Trophoblast cell (in vitro differentiated cells and primary cell): ENCODE measurements at regions not wholly inside any gene's neighbourhood (a gene's known extent, or its start where the extent isn't known, plus 50 kb on each side); places are given as distances from the start of the nearest gene placed in this dataset.

Experiments used
- DNase-seq, 2 donors: peaks; one replicate each; pipeline ENCODE4 v3.0.0-alpha.2; 2016
- H2AFZ ChIP-seq: 2 replicates; pipeline ENCODE4 v1.6.1; 2013; ENCODE audit warnings: low read length, moderate library complexity, mild to moderate bottlenecking; ENCODE audit not compliant: insufficient read depth, poor library complexity
- H2AK5ac ChIP-seq: 2 replicates; pipeline ENCODE4 v1.6.1; 2013; ENCODE audit warnings: mild to moderate bottlenecking, low read length
- H2BK120ac ChIP-seq: 2 replicates; pipeline ENCODE4 v1.6.1; 2013; ENCODE audit warnings: low read length, mild to moderate bottlenecking, moderate library complexity; ENCODE audit not compliant: insufficient read depth, poor library complexity
- H2BK12ac ChIP-seq: 2 replicates; pipeline ENCODE4 v1.6.1; 2013; ENCODE audit warnings: mild to moderate bottlenecking, low read length, moderate library complexity
- H2BK5ac ChIP-seq: 2 replicates; pipeline ENCODE4 v1.6.1; 2013; ENCODE audit warnings: low read length, low read depth, moderate library complexity, mild to moderate bottlenecking; ENCODE audit not compliant: poor library complexity
- H3K14ac ChIP-seq: 2 replicates; pipeline ENCODE4 v1.6.1; 2013; ENCODE audit warnings: mild to moderate bottlenecking, low read length
- H3K18ac ChIP-seq: 2 replicates; pipeline ENCODE4 v1.6.1; 2013; ENCODE audit warnings: mild to moderate bottlenecking, low read length
- H3K23ac ChIP-seq: 2 replicates; pipeline ENCODE4 v1.6.1; 2013; ENCODE audit warnings: low read length
- H3K27ac ChIP-seq: 2 replicates; pipeline ENCODE4 v1.5.1; 2013; ENCODE audit warnings: low read depth, mild to moderate bottlenecking, inconsistent platforms, low read length, moderate library complexity
- H3K27me3 ChIP-seq: 2 replicates; pipeline ENCODE4 v1.6.1; 2013; ENCODE audit warnings: inconsistent platforms, mild to moderate bottlenecking, low read length, moderate library complexity; ENCODE audit not compliant: insufficient read depth
- H3K36me3 ChIP-seq, 2 experiments: 1 replicate in 1 of 2; 2 replicates in 1 of 2; pipeline ENCODE4 v1.6.1; 2013; ENCODE audit warnings: low read length in 2 of 2, mild to moderate bottlenecking in 2 of 2, moderate library complexity in 1 of 2; ENCODE audit not compliant: insufficient read depth in 2 of 2, control insufficient read depth in 1 of 2
- H3K4ac ChIP-seq: 2 replicates; pipeline ENCODE4 v1.6.1; 2013; ENCODE audit warnings: low read depth, mild to moderate bottlenecking, low read length, moderate library complexity
- H3K4me1 ChIP-seq, 2 experiments: 1 replicate in 1 of 2; 2 replicates in 1 of 2; pipeline ENCODE4 v1.6.1; 2013; ENCODE audit warnings: low read length in 2 of 2, mild to moderate bottlenecking in 2 of 2, moderate library complexity in 1 of 2; ENCODE audit not compliant: insufficient read depth in 2 of 2, control insufficient read depth in 1 of 2
- H3K4me2 ChIP-seq: 2 replicates; pipeline ENCODE4 v1.6.1; 2013; ENCODE audit warnings: inconsistent platforms, mild to moderate bottlenecking, low read length, moderate library complexity
- H3K4me3 ChIP-seq: 2 replicates; pipeline ENCODE4 v1.5.1; 2013; ENCODE audit warnings: mild to moderate bottlenecking, low read depth, low read length, inconsistent platforms
- H3K79me1 ChIP-seq: one replicate; pipeline ENCODE4 v1.6.1; 2013; ENCODE audit warnings: low read length
- H3K79me2 ChIP-seq: 2 replicates; pipeline ENCODE4 v1.6.1; 2013; ENCODE audit warnings: low read length, mild to moderate bottlenecking; ENCODE audit not compliant: control insufficient read depth, insufficient read depth, poor library complexity
- H3K9ac ChIP-seq: 2 replicates; pipeline ENCODE4 v1.6.1; 2013; ENCODE audit warnings: mild to moderate bottlenecking, low read length
- H3K9me3 ChIP-seq: 2 replicates; pipeline ENCODE4 v1.6.1; 2013; ENCODE audit warnings: low read depth, mild to moderate bottlenecking, control low read depth, inconsistent platforms, low read length; ENCODE audit not compliant: insufficient read depth
- H4K12ac ChIP-seq: 2 replicates; pipeline ENCODE4 v1.6.1; 2013; ENCODE audit warnings: low read depth, mild to moderate bottlenecking, low read length, moderate library complexity
- H4K8ac ChIP-seq: 2 replicates; pipeline ENCODE4 v1.6.1; 2013; ENCODE audit warnings: low read depth, mild to moderate bottlenecking, low read length, moderate library complexity
- H4K91ac ChIP-seq: one replicate; pipeline ENCODE4 v1.6.1; 2013; ENCODE audit warnings: low read depth, mild to moderate bottlenecking, low read length, moderate library complexity
- WGBS: extraction: QIAGEN DNeasy Blood & Tissue Kit; methylation state at CpG from one replicate; pipeline ENCODE4 v1.1.7; 2013; ENCODE audit warnings: missing lambda C conversion rate; ENCODE audit not compliant: insufficient read length, insufficient coverage; ENCODE audit errors: extremely low coverage; 5-methylcytosine and 5-hydroxymethylcytosine counted together

DNA sequence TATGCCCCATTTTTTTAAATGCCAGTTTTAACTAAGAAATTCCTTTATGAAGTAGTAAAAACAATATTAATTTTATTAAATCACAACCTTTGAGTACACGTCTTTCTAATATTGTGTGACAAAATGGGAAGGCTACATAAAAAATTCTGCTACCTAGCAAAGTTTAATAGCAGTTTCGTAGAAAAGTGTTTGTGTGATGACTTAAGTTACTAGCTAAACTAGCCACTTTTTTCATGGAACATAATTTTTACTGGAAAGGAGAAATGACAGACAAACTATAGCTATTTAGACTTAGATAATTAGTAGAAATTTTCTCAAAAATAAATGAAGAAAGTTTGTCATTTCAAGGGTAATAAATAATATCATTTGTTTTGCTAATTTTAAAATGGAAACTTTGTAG is 153.1 kb downstream of the GPAM start:
- Histone ChIP-seq H2BK12ac (no peak overlapping the region), H4K91ac (no peak overlapping the region), H4K12ac (no peak overlapping the region), H4K8ac (no peak overlapping the region), H3K14ac (no peak overlapping the region), H3K27ac (no peak overlapping the region), H3K4me1 (no peaks in the 10 kb centered on the region), H3K9ac (no peak overlapping the region), H3K9me3 (peaks cover 2% of the 10 kb centered on the region), H3K27me3 (no peaks in the 10 kb centered on the region), H3K23ac (no peak overlapping the region), H2AK5ac (no peak overlapping the region), H3K4me3 (no peak overlapping the region), H3K4ac (no peak overlapping the region), H2BK5ac (no peak overlapping the region), H3K4me2 (no peak overlapping the region), H3K18ac (no peak overlapping the region), H2BK120ac (no peak overlapping the region), H3K79me1 (no peaks in the 10 kb centered on the region), H3K36me3 (no peaks in the 10 kb centered on the region), H3K79me2 (no peaks in the 10 kb centered on the region), H2AFZ (no peak overlapping the region)
- no CpG with 5 or more reads among the region's 2 CpGs for WGBS
- DNase-seq, result no peak

DNA sequence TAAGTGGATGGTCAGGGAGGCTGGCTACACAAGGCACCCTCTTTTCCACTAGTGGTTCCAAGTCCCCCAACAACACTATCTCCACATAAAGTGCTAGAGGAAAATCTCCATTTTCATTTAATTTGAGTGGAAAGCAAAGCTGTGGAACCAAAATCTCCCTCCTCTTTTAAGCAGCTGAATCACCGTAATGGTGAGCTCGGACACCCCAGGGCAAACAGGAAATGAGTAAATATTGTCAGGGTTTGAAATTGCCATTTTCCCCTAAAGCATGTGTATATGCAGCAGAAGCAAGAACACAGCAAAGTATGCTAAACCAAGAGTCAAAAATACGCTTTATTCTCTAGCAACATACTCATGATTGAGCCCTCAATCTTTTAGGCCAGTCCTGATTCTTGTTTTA is 143.7 kb downstream of the GPAM start:
- no peak overlapping the region for H4K12ac ChIP-seq
- no peaks in the 10 kb centered on the region for H3K79me1 ChIP-seq
- H2AFZ ChIP-seq, result no peak overlapping the region
- H3K14ac ChIP-seq, result no peak overlapping the region
- H3K27me3 ChIP-seq, result no peaks in the 10 kb centered on the region
- no peak overlapping the region for H2BK120ac ChIP-seq
- H2AK5ac ChIP-seq, result no peak overlapping the region
- no peak overlapping the region for H3K18ac ChIP-seq
- H3K4me1 ChIP-seq, result no peaks in the 10 kb centered on the region
- no peak overlapping the region for H2BK5ac ChIP-seq
- H3K9ac ChIP-seq, result no peak overlapping the region
- no peaks in the 10 kb centered on the region for H3K36me3 ChIP-seq
- WGBS, result no CpG with 5 or more reads among the region's 3 CpGs
- H3K79me2 ChIP-seq, result no peaks in the 10 kb centered on the region
- no peak overlapping the region for H3K4me3 ChIP-seq
- DNase-seq, result no peak
- no peak overlapping the region for H4K8ac ChIP-seq
- H3K4ac ChIP-seq, result no peak overlapping the region
- H4K91ac ChIP-seq, result no peak overlapping the region
- no peak overlapping the region for H3K23ac ChIP-seq
- H3K9me3 ChIP-seq, result peaks cover 4% of the 10 kb centered on the region
- H3K27ac ChIP-seq, result no peak overlapping the region
- no peak overlapping the region for H3K4me2 ChIP-seq
- H2BK12ac ChIP-seq, result no peak overlapping the region

DNA sequence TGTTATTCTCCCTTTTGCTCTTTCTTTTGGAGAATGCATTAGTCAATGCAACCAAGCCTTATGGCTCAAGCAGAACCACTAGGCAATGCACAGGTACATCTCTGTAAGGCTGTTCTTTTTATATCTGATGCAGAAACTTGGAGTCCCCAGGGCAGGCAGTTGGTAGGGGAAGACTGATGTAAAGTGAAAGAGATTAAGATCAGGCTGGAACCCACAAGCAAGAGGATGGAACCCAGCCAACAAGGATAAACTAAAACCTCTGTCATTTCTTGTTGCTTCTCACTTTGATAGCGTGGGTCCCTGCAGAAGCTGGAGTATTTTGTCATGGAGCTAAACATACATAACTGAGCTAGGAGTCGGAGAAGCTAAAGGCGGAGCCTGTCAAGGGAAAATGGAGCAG is 142.9 kb downstream of the GPAM start:
- WGBS, result no CpG with 5 or more reads among the region's 3 CpGs
- Histone ChIP-seq H3K27me3 (no peaks in the 10 kb centered on the region), H3K79me1 (no peaks in the 10 kb centered on the region), H3K9me3 (peaks cover 2% of the 10 kb centered on the region), H3K4me1 (no peaks in the 10 kb centered on the region), H2BK12ac (no peak overlapping the region), H3K4ac (no peak overlapping the region), H3K23ac (no peak overlapping the region), H3K9ac (no peak overlapping the region), H3K18ac (no peak overlapping the region), H4K91ac (no peak overlapping the region), H3K36me3 (no peaks in the 10 kb centered on the region), H2BK5ac (no peak overlapping the region), H3K79me2 (no peaks in the 10 kb centered on the region), H3K27ac (no peak overlapping the region), H3K4me3 (no peak overlapping the region), H4K8ac (no peak overlapping the region), H3K14ac (no peak overlapping the region), H2AFZ (no peak overlapping the region), H3K4me2 (no peak overlapping the region), H2AK5ac (no peak overlapping the region), H4K12ac (no peak overlapping the region), H2BK120ac (no peak overlapping the region)
- no peak for DNase-seq

DNA sequence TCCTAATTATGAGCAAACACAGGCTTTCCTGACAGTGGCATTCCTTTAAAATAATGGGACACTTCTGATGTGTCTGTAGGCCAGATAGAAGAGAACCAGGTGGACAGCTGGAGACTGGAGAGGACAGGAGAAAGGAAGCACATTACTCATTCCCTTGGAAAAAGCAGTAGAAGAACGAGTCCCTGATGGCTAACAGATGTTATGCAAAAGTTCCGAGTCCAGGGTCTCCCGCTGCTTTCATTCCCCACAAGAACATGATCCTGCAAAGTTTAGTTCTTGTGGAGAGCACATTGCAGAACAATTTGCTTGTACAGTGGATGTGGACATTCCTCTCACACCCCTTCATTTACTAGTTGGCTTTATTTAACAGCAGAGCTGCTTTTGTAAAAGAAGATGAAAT is 137.6 kb downstream of the GPAM start:
- Histone ChIP-seq H3K27ac (no peak overlapping the region), H2BK12ac (no peak overlapping the region), H4K91ac (no peak overlapping the region), H3K9me3 (peaks cover 1% of the 10 kb centered on the region), H3K14ac (no peak overlapping the region), H3K79me1 (no peaks in the 10 kb centered on the region), H3K27me3 (no peaks in the 10 kb centered on the region), H3K18ac (no peak overlapping the region), H4K8ac (no peak overlapping the region), H3K23ac (no peak overlapping the region), H2AK5ac (no peak overlapping the region), H3K4ac (no peak overlapping the region), H3K9ac (no peak overlapping the region), H2BK120ac (no peak overlapping the region), H2BK5ac (no peak overlapping the region), H3K4me2 (no peak overlapping the region), H4K12ac (no peak overlapping the region), H3K79me2 (no peaks in the 10 kb centered on the region), H3K4me1 (no peaks in the 10 kb centered on the region), H3K4me3 (no peak overlapping the region), H3K36me3 (no peaks in the 10 kb centered on the region), H2AFZ (no peak overlapping the region)
- WGBS, result no CpG with 5 or more reads among the region's 3 CpGs
- no peak for DNase-seq
